ENCODE measurements at regions not wholly inside any gene's neighbourhood (a gene's known extent, or its start where the extent isn't known, plus 50 kb on each side); places are given as distances from the start of the nearest gene placed in this dataset.

DNA sequence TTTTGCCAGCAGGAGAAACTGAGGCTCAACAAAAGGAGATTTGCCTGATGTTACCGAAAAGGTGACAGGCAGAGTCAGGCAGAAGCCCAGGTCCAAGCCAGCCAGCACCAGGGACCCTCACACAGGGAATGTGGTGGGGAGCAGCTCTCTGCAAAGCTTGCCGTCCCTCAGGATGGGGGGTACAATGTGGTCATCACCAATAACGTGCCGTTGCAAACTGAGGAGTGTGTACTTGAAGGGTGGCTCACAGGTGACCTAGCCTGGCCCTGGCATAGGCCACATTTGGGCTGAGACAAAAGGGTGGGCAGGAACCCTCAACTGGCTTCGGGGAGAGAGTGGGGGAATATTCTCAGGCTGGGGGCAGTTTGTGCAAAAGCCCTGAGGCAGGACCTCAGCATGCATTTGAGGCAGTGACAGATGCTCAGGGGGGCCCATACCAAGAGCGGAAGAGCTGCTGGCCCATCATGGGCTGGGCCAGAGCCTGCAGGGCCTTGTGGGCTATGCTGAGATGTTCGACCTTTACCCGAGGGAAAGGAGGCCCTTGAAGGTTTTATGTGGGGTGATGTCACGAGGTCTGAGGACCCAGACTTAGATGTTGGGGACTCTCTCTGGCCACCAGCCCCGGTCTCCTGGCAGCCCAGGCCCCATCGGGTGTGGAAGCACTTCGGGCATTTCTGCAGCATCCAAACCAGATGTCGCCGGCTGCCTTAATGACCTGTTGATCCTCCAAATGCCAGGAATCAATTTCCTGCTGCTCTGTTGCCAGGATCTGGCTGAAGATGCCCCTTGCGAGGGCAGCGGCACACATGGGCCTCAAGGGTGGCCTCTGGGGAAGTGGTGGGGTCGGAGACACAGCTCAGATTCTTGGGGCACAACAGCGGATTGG is 57.4 kb upstream of the SHISAL1 start:
- TF ChIP-seq CTCF (IDR thresholded peaks at IDR 0.05; ENCODE audit: insufficient read depth, missing control alignments), result no peak
- FAIRE-seq, result no peak
- no peak for DNase-seq (ENCODE audit: insufficient read length, low spot score)

- FAIRE-seq (no peak), DNase-seq (ENCODE audit: insufficient read length, low spot score) (no peak)
- TF ChIP-seq CTCF (IDR thresholded peaks at IDR 0.05; ENCODE audit: insufficient read depth, missing control alignments), result peak; percentile 40
Measured at GRCh38 chr22:44369293-44369661, 56.5 kb upstream of the SHISAL1 start.

- FAIRE-seq, result no peak
- no peak for DNase-seq (ENCODE audit: insufficient read length, low spot score)
- TF ChIP-seq CTCF (IDR thresholded peaks at IDR 0.05; ENCODE audit: insufficient read depth, missing control alignments), result no peak
Measured at GRCh38 chr22:44368611-44369292, 56.0 kb upstream of the SHISAL1 start.

DNA sequence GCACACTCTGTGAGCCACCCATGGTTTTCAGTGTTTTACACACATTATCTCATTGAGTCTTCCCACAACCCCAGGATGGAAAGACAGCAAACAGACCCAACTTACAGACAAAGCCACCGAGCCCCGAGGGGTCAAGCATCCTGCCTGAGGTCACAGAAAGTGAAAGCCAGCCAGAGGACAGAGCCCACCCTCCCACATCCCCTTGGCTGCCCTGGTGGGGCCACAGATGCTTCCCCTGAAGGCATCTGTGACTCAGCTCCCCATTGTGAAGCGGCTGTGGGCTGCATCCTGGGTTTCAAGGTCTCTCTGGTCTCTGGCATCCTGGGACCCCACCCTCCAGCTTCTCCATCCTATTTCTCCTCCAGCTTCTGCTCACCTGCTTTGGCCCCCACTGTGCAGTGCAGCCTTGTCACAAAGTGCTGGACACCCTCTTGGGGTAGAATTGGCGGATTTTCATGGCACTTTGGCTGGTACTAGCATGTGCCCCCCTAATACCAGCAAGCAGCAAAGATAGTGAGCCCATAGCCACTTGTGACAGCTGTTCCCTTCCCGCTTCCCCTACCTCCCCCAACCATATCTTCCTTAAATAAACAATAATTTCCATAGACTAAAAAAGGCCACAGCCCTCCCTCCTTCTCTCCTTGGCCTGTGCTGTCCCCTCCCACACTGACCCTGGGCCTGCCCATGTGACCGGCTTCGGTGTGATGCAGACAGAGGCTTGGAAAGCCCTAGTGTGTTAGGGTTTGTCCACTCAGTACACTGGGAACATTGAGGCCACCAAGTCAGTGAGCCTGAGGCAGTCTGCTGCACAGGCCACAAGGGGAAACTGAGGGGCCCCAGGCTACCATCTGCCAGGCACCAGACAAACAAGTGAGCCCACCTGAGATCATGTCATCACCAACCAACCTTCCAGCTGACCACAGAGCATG is 53.9 kb upstream of the SHISAL1 start:
- DNase-seq (ENCODE audit: insufficient read length, low spot score), result no peak
- no peak for FAIRE-seq
- TF ChIP-seq CTCF (IDR thresholded peaks at IDR 0.05; ENCODE audit: insufficient read depth, missing control alignments), result no peak

DNA sequence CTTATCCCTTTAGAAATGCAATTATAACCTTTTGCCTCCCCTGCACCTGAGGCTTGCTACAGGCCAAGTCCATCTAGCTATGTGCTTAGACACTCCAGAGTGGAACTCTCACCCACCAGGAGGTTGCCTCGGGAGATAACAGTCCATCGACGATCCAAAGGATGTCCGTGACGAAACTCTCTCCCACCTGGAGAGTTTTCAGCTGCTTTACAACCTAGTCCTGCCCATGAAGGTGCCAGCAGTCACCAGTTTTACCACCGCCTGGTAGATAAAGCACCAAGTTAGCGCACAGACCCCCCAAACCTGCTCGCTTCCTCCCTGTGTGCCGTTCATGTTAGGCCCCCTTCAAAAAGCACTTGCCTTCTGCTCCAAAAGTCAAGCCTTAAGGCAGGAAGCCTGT is 53.1 kb upstream of the SHISAL1 start:
- FAIRE-seq, result no peak
- no peak for DNase-seq (ENCODE audit: insufficient read length, low spot score)
- no peak for TF ChIP-seq CTCF (IDR thresholded peaks at IDR 0.05; ENCODE audit: insufficient read depth, missing control alignments)

- FAIRE-seq, result no peak
- no peak for TF ChIP-seq CTCF (IDR thresholded peaks at IDR 0.05; ENCODE audit: insufficient read depth, missing control alignments)
- no peak for DNase-seq (ENCODE audit: insufficient read length, low spot score)
Measured at GRCh38 chr22:44365191-44365590, 52.4 kb upstream of the SHISAL1 start.

All from D721Med (cell line).